Sigmoid colon (tissue), 4 donors: ENCODE measurements at regions not wholly inside any gene's neighbourhood (a gene's known extent, or its start where the extent isn't known, plus 50 kb on each side); places are given as distances from the start of the nearest gene placed in this dataset.

Experiments
- EP300 ChIP-seq, 4 donors: sonication (generic); formaldehyde crosslinking; IDR thresholded peaks; one replicate each; pipeline ENCODE4 v1.6.1; 2017; ENCODE audit warnings: antibody characterized with exemption in 4 of 4
- POLR2AphosphoS5 ChIP-seq, 4 donors: sonication (generic); formaldehyde crosslinking; IDR thresholded peaks; one replicate each; pipeline ENCODE4 v1.6.1; 2017; ENCODE audit warnings: antibody characterized with exemption in 4 of 4
- TF ChIP-seq, protein P1 (sequence below), 4 experiments: fragments of 450-650 bp in 3 of 4; fragments of 200-600 bp in 1 of 4; IDR thresholded peaks; one replicate each; pipeline ENCODE4 v1.5.1; 2016 to 2019; ENCODE audit warnings: antibody characterized with exemption in 4 of 4, mild to moderate bottlenecking in 3 of 4, moderate library complexity in 2 of 4

DNA sequence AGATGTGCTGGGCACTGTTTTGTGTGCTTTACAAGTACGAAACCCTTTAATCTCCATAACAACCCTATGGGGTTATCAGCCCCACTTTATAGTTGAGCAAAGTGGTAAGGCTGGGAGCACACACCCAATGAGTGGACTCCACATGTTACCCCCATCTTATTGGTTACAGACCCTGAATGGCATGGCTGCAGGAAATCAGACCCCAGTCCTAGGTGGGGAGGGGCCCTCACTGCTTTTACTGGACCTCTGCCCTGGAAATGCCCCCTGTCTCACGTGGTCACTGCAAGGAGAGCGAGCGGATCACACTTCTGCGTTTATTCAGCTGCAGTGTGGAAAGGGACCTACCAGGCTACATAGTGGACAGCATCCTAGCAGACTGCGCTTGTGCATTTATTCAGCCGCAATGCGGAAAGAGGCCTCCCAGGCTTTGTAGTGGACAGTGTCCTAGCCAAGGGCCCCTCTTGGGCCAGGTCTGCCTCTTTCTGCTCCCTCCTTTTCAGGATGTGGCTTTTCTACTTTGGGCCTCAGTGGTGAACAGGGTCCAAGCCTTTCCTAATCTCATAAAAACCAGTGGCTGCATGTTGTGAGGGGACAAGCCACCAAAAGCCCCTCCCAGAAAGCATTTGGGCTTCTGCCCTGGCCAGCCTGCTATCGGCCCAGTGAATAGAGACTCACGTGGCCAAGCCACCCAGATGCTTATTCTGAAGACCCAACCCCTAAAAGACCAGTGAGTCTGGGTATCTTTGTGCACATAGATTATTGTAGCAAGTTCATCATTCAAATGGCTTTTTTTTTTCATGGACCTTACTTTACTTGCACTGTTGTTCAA is 405.7 kb upstream of the RNF32 start:
- TF ChIP-seq, protein P1, sequence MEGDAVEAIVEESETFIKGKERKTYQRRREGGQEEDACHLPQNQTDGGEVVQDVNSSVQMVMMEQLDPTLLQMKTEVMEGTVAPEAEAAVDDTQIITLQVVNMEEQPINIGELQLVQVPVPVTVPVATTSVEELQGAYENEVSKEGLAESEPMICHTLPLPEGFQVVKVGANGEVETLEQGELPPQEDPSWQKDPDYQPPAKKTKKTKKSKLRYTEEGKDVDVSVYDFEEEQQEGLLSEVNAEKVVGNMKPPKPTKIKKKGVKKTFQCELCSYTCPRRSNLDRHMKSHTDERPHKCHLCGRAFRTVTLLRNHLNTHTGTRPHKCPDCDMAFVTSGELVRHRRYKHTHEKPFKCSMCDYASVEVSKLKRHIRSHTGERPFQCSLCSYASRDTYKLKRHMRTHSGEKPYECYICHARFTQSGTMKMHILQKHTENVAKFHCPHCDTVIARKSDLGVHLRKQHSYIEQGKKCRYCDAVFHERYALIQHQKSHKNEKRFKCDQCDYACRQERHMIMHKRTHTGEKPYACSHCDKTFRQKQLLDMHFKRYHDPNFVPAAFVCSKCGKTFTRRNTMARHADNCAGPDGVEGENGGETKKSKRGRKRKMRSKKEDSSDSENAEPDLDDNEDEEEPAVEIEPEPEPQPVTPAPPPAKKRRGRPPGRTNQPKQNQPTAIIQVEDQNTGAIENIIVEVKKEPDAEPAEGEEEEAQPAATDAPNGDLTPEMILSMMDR (IDR thresholded peaks at IDR 0.05): no peak
- TF ChIP-seq POLR2AphosphoS5 (IDR thresholded peaks at IDR 0.05): no peak
- TF ChIP-seq EP300 (IDR thresholded peaks at IDR 0.05): no peak
